Testis (tissue), 2 donors: ENCODE measurements at regions not wholly inside any gene's neighbourhood (a gene's known extent, or its start where the extent isn't known, plus 50 kb on each side); places are given as distances from the start of the nearest gene placed in this dataset.

Experiments used
- DNase-seq: peaks from one replicate; pipeline ENCODE4 v3.0.0-alpha.2; 2019
- H3K27ac ChIP-seq, 2 donors: fragments of 200-600 bp; sonication (generic); one replicate each; pipeline ENCODE4 v1.5.1; 2019
- H3K27me3 ChIP-seq: fragments of 200-600 bp; sonication (generic); one replicate; pipeline ENCODE4 v1.5.1; 2019
- H3K36me3 ChIP-seq: fragments of 200-600 bp; sonication (generic); one replicate; pipeline ENCODE4 v1.5.1; 2017; ENCODE audit warnings: low read depth; ENCODE audit errors: missing control alignments
- H3K4me1 ChIP-seq: fragments of 200-600 bp; sonication (generic); one replicate; pipeline ENCODE4 v1.5.1; 2019
- H3K4me3 ChIP-seq, 2 donors: fragments of 200-600 bp; sonication (generic); one replicate each; pipeline ENCODE4 v1.5.1; 2017 to 2019
- H3K9me3 ChIP-seq: fragments of 200-600 bp; sonication (generic); one replicate; pipeline ENCODE4 v1.5.1; 2017
- POLR2A ChIP-seq: fragments of 450-650 bp; IDR thresholded peaks from one replicate; pipeline ENCODE4 v1.6.1; 2017; ENCODE audit warnings: antibody characterized with exemption, mild to moderate bottlenecking, moderate library complexity
- WGBS, 2 donors: methylation state at CpG; one replicate each; pipeline ENCODE4 v1.1.5; 2018; 5-methylcytosine and 5-hydroxymethylcytosine counted together
- intact Hi-C: fragments of 100-400 bp; cut with DNase I; formaldehyde crosslinking; loops from one replicate; pipeline ENCODE4 v1.15.1; 2023; ENCODE audit warnings: low total_unique reads
- TF ChIP-seq, protein P1 (sequence below), 3 experiments: fragments of 450-650 bp in 2 of 3; fragments of 200-600 bp in 1 of 3; sonication (generic) in 1 of 3; IDR thresholded peaks; one replicate each; pipeline ENCODE4 v1.5.1; 2016 to 2019; ENCODE audit warnings: antibody characterized with exemption in 3 of 3, mild to moderate bottlenecking in 2 of 3, moderate library complexity in 1 of 3

- H3K36me3 ChIP-seq: no peaks in the 10 kb centered on the region
- intact Hi-C loops: no loop called here
- no peaks in the 10 kb centered on the region for H3K9me3 ChIP-seq
- WGBS, 2 donors: 41 to 62% methylated on average over 4 to 7 of the region's 7 CpGs
- peak; percentile 37 for DNase-seq
- no peaks in the 10 kb centered on the region for H3K27me3 ChIP-seq
- no peak overlapping the region for H3K4me3 ChIP-seq
- TF ChIP-seq, protein P1, sequence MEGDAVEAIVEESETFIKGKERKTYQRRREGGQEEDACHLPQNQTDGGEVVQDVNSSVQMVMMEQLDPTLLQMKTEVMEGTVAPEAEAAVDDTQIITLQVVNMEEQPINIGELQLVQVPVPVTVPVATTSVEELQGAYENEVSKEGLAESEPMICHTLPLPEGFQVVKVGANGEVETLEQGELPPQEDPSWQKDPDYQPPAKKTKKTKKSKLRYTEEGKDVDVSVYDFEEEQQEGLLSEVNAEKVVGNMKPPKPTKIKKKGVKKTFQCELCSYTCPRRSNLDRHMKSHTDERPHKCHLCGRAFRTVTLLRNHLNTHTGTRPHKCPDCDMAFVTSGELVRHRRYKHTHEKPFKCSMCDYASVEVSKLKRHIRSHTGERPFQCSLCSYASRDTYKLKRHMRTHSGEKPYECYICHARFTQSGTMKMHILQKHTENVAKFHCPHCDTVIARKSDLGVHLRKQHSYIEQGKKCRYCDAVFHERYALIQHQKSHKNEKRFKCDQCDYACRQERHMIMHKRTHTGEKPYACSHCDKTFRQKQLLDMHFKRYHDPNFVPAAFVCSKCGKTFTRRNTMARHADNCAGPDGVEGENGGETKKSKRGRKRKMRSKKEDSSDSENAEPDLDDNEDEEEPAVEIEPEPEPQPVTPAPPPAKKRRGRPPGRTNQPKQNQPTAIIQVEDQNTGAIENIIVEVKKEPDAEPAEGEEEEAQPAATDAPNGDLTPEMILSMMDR (IDR thresholded peaks at IDR 0.05): no peak
- no peak for TF ChIP-seq POLR2A
- H3K27ac ChIP-seq: no peak overlapping the region
- H3K4me1 ChIP-seq: no peaks in the 10 kb centered on the region
Observed at GRCh38 chr13:107043021-107043956, 475.4 kb upstream of the ARGLU1 start.

- TF ChIP-seq, protein P1 (IDR thresholded peaks at IDR 0.05): no peak
- Histone ChIP-seq H3K27me3 (no peaks in the 10 kb centered on the region), H3K9me3 (no peaks in the 10 kb centered on the region), H3K36me3 (no peaks in the 10 kb centered on the region), H3K4me1 (no peaks in the 10 kb centered on the region), H3K27ac (no peak overlapping the region), H3K4me3 (no peak overlapping the region)
- intact Hi-C loops: no loop called here
- WGBS, 2 donors: 41 to 55% methylated on average over 2 of the region's 2 CpGs
- no peak for DNase-seq
Observed at GRCh38 chr13:107035778-107036177, 467.8 kb upstream of the ARGLU1 start.

DNA sequence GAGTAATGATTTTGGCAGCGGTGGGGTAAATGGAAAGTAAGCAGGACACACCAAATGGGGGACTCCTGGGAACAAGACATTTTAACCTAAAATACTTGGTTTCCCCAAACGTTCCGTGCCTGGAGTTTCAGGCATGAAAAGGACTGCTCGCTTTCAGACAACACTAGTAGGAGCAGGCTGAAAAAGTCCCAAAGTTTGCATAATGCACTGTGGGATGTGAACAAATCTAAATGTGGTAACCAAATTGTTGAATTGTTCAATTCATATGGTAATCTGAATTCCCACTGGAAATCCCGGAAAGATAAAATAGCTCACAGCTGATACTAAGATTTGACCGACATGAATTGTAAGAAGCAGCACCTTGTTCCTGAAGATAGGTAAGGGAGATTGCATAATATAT, 467.2 kb upstream of the ARGLU1 start:
- intact Hi-C loops: no loop called here
- Histone ChIP-seq H3K27me3 (no peaks in the 10 kb centered on the region), H3K4me3 (no peak overlapping the region), H3K4me1 (no peaks in the 10 kb centered on the region), H3K9me3 (no peaks in the 10 kb centered on the region), H3K27ac (no peak overlapping the region), H3K36me3 (no peaks in the 10 kb centered on the region)
- WGBS, 2 donors: 51 to 63% methylated on average over 6 of the region's 6 CpGs
- DNase-seq: no peak
- TF ChIP-seq, protein P1 (IDR thresholded peaks at IDR 0.05): no peak
- TF ChIP-seq POLR2A: no peak

DNA sequence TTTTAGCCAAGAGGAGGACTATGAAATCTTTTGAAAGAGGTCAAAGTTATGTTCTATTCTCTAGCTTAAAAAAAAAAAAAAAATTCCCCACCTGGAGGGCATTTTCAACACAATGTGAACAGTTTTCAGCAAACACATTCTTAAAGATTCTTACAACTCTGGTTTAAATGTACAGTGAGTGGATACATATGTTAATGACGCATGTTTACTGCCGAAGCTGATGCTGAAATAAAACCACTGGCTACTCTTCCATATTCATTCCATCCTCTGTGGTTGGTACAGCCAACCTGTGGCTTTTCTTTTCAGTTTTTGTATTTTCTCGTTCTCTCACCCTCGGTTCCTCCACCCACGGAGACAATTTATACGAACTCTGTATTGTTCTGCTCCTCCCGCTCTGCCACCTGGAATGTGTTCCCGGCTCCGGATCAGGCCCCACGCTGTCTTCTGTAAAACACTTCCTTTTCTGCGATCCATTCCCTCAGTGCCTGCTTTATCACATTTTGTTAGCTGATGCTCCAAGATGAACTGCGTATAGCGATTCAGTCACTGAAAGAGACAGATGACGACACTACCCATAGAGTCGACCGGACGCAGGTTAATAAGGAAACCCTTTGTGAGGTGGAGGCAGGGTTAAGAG, 466.4 kb upstream of the ARGLU1 start:
- Histone ChIP-seq H3K9me3 (no peaks in the 10 kb centered on the region), H3K36me3 (no peaks in the 10 kb centered on the region), H3K27me3 (no peaks in the 10 kb centered on the region), H3K27ac (no peak overlapping the region), H3K4me3 (peak overlapping the region in 1 of 2 donors; percentile 1), H3K4me1 (no peaks in the 10 kb centered on the region)
- DNase-seq: no peak
- intact Hi-C loops: no loop called here
- WGBS, 2 donors: 58 to 71% methylated on average over 17 of the region's 17 CpGs
- TF ChIP-seq POLR2A: no peak
- TF ChIP-seq, protein P1 (IDR thresholded peaks at IDR 0.05): no peak
